IMR-90 (cell line): ENCODE measurements at regions not wholly inside any gene's neighbourhood (a gene's known extent, or its start where the extent isn't known, plus 50 kb on each side); places are given as distances from the start of the nearest gene placed in this dataset.

ENCODE experiments used
- ATAC-seq: fragments of 200-7000 bp; cut with Tn5 transposase; 2 replicates; pipeline ENCODE4 v1.9.1; 2020; ENCODE audit warnings: low read depth, mild to moderate bottlenecking, moderate library complexity
- BruUV-seq: library from RNA; stranded (reverse); fragments of 400-500 nt; replicated peaks from 2 replicates; lab custom pipeline; 2021; lab: Mats Ljungman, UMichigan
- CTCF ChIA-PET: fragments of 300-600 bp; formaldehyde crosslinking; extraction: SDS; loops from one replicate; lab custom pipeline; 2021; ENCODE audit warnings: antibody characterized with exemption; lab: Yijun Ruan, JAX
- POLR2A ChIA-PET: fragments of 300-600 bp; sonication (Branson Sonifier 250); formaldehyde crosslinking; loops from one replicate; lab custom pipeline; 2022; ENCODE audit warnings: antibody characterized with exemption; ENCODE audit not compliant: unreplicated experiment; lab: Charles Lee
- DNase-seq: peaks from one replicate; pipeline ENCODE4 v3.0.0; 2013
- H2AFZ ChIP-seq: replicated peaks from 2 replicates; pipeline ENCODE3; 2013; ENCODE audit warnings: low read length, mild to moderate bottlenecking; ENCODE audit not compliant: poor library complexity
- H2AK5ac ChIP-seq: 2 replicates; pipeline ENCODE4 v1.6.1; 2013; ENCODE audit warnings: low read depth, low read length, inconsistent platforms
- H2AK9ac ChIP-seq: replicated peaks from 2 replicates; pipeline ENCODE3; 2013; ENCODE audit warnings: mild to moderate bottlenecking, low read depth, low read length, moderate library complexity; ENCODE audit not compliant: poor library complexity
- H2BK120ac ChIP-seq: 2 replicates; pipeline ENCODE4 v1.6.1; 2013; ENCODE audit warnings: low read depth, low read length, inconsistent platforms
- H2BK15ac ChIP-seq: 3 replicates; pipeline ENCODE4 v1.6.1; 2013; ENCODE audit warnings: low read depth, low read length, inconsistent platforms
- H2BK20ac ChIP-seq: 2 replicates; pipeline ENCODE4 v1.6.1; 2013; ENCODE audit warnings: low read depth, mild to moderate bottlenecking, inconsistent platforms, low read length, moderate library complexity
- H2BK5ac ChIP-seq: 2 replicates; pipeline ENCODE4 v1.6.1; 2013; ENCODE audit warnings: mild to moderate bottlenecking, low read depth, low read length, inconsistent platforms; ENCODE audit not compliant: poor library complexity, severe bottlenecking
- H3K14ac ChIP-seq: replicated peaks from 2 replicates; pipeline ENCODE4 v1.6.1; 2013; ENCODE audit warnings: low read depth, low read length, inconsistent platforms
- H3K18ac ChIP-seq: 2 replicates; pipeline ENCODE4 v1.6.1; 2013; ENCODE audit warnings: low read depth, low read length, control low read depth
- H3K23ac ChIP-seq: 2 replicates; pipeline ENCODE4 v1.6.1; 2013; ENCODE audit warnings: low read depth, low read length, inconsistent platforms
- H3K27ac ChIP-seq: 2 replicates; pipeline ENCODE4 v1.5.1; 2013; ENCODE audit warnings: mild to moderate bottlenecking, control low read depth, low read length; ENCODE audit not compliant: insufficient read depth
- H3K27me3 ChIP-seq: 2 replicates; pipeline ENCODE4 v1.6.1; 2013; ENCODE audit warnings: low read length; ENCODE audit not compliant: control insufficient read depth, insufficient read depth
- H3K36me3 ChIP-seq: 2 replicates; pipeline ENCODE4 v1.6.1; 2013; ENCODE audit warnings: low read length, mixed read lengths; ENCODE audit not compliant: control insufficient read depth, insufficient read depth
- H3K4ac ChIP-seq: 2 replicates; pipeline ENCODE4 v1.6.1; 2013; ENCODE audit warnings: low read depth, low read length, inconsistent platforms
- H3K4me1 ChIP-seq: 2 replicates; pipeline ENCODE4 v1.6.1; 2013; ENCODE audit warnings: low read length, mixed read lengths; ENCODE audit not compliant: control insufficient read depth, insufficient read depth
- H3K4me2 ChIP-seq: 2 replicates; pipeline ENCODE4 v1.6.1; 2013; ENCODE audit warnings: low read depth, mild to moderate bottlenecking, control low read depth, low read length, moderate library complexity
- H3K4me3 ChIP-seq: 2 replicates; pipeline ENCODE4 v1.5.1; 2013; ENCODE audit warnings: low read depth, mild to moderate bottlenecking, control low read depth, low read length, moderate library complexity; ENCODE audit not compliant: insufficient read depth
- H3K56ac ChIP-seq: 2 replicates; pipeline ENCODE4 v1.6.1; 2013; ENCODE audit warnings: low read length, inconsistent platforms; ENCODE audit not compliant: insufficient read depth; ENCODE audit errors: extremely low read depth
- H3K79me1 ChIP-seq, 2 experiments: 2 replicates each; pipeline ENCODE4 v1.6.1; 2013; ENCODE audit warnings: low read length in 2 of 2, inconsistent platforms in 1 of 2, low read depth in 1 of 2
- H3K9ac ChIP-seq: 2 replicates; pipeline ENCODE4 v1.6.1; 2013; ENCODE audit warnings: low read depth, low read length, control low read depth
- H3K9me1 ChIP-seq: 2 replicates; pipeline ENCODE4 v1.6.1; 2013; ENCODE audit warnings: low read length, inconsistent platforms; ENCODE audit not compliant: insufficient read depth
- H3K9me3 ChIP-seq: 2 replicates; pipeline ENCODE4 v1.6.1; 2013; ENCODE audit warnings: low read length; ENCODE audit not compliant: control insufficient read depth, insufficient read depth
- H4K20me1 ChIP-seq: 2 replicates; pipeline ENCODE4 v1.6.1; 2013; ENCODE audit warnings: low read length, inconsistent platforms; ENCODE audit not compliant: insufficient read depth
- H4K5ac ChIP-seq: 2 replicates; pipeline ENCODE4 v1.6.1; 2013; ENCODE audit warnings: mild to moderate bottlenecking, low read depth, low read length, control low read depth
- H4K8ac ChIP-seq, 2 experiments: 2 replicates each; pipeline ENCODE4 v1.6.1; 2013; ENCODE audit warnings: low read depth in 2 of 2, low read length in 2 of 2, control low read depth in 1 of 2, inconsistent platforms in 1 of 2
- H4K91ac ChIP-seq: 2 replicates; pipeline ENCODE4 v1.6.1; 2013; ENCODE audit warnings: low read depth, low read length, inconsistent platforms; ENCODE audit not compliant: insufficient read depth
- BHLHE40 ChIP-seq: fragments of 150-350 bp; IDR thresholded peaks from 2 replicates; pipeline ENCODE4 v1.6.1; 2016; ENCODE audit warnings: mild to moderate bottlenecking, low read depth, low read length
- CEBPB ChIP-seq: IDR thresholded peaks from 2 replicates; pipeline ENCODE4 v1.6.1; 2012; ENCODE audit warnings: low read depth, low read length, improper control_type of control experiment
- CHD1 ChIP-seq: IDR thresholded peaks from 2 replicates; pipeline ENCODE4 v1.6.1; 2012; ENCODE audit warnings: low read depth, low read length, improper control_type of control experiment
- FOS ChIP-seq: fragments of 150-350 bp; IDR thresholded peaks from 2 replicates; pipeline ENCODE4 v1.6.1; 2016; ENCODE audit warnings: low read depth, low read length
- MAFK ChIP-seq: IDR thresholded peaks from 2 replicates; pipeline ENCODE4 v1.6.1; 2012; ENCODE audit warnings: low read depth, low read length, improper control_type of control experiment
- MAZ ChIP-seq: IDR thresholded peaks from 2 replicates; pipeline ENCODE4 v1.6.1; 2012; ENCODE audit warnings: low read depth, mild to moderate bottlenecking, low read length, improper control_type of control experiment, moderate library complexity, borderline replicate concordance
- MXI1 ChIP-seq: IDR thresholded peaks from 2 replicates; pipeline ENCODE4 v1.6.1; 2012; ENCODE audit warnings: low read depth, mild to moderate bottlenecking, low read length, moderate library complexity, borderline replicate concordance
- NFE2L2 ChIP-seq: fragments of 150-350 bp; IDR thresholded peaks from 2 replicates; pipeline ENCODE4 v1.6.1; 2016; ENCODE audit warnings: low read depth, mild to moderate bottlenecking, low read length
- POLR2A ChIP-seq: IDR thresholded peaks from 2 replicates; pipeline ENCODE4 v1.6.1; 2012; ENCODE audit warnings: mild to moderate bottlenecking, low read depth, low read length
- RAD21 ChIP-seq: IDR thresholded peaks from 2 replicates; pipeline ENCODE4 v1.6.1; 2012; ENCODE audit warnings: low read length, improper control_type of control experiment
- RCOR1 ChIP-seq: IDR thresholded peaks from 2 replicates; pipeline ENCODE4 v1.6.1; 2012; ENCODE audit warnings: mild to moderate bottlenecking, low read length, improper control_type of control experiment; ENCODE audit not compliant: insufficient replicate concordance
- RFX5 ChIP-seq: IDR thresholded peaks from 2 replicates; pipeline ENCODE4 v1.8.0; 2012; ENCODE audit warnings: low read depth, mild to moderate bottlenecking, low read length, moderate library complexity
- SMC3 ChIP-seq: fragments of 150-350 bp; IDR thresholded peaks from 2 replicates; pipeline ENCODE4 v1.6.1; 2016; ENCODE audit warnings: low read depth, mild to moderate bottlenecking, antibody characterized with exemption, low read length, moderate library complexity
- whole genome bisulfite sequencing, 2 experiments: methylation state at CpG; one replicate each; pipeline versions ENCODE4 v1.1.5 to v1.1.7; 2013; ENCODE audit warnings: missing lambda C conversion rate in 2 of 2; ENCODE audit not compliant: insufficient read length in 1 of 2; ENCODE audit errors: extremely low coverage in 2 of 2; 5-methylcytosine and 5-hydroxymethylcytosine counted together
- dilution Hi-C: fragments of 300-500 bp; cut with HindIII; formaldehyde crosslinking; loops from one replicate; pipeline ENCODE4 v1.14.3; 2018; ENCODE audit warnings: low sequenced_read_pairs; ENCODE audit not compliant: unreplicated experiment
- in situ Hi-C: fragments of 300-500 bp; cut with MboI; formaldehyde crosslinking; loops from 3 replicates; pipeline ENCODE4 v1.14.3; 2019; ENCODE audit warnings: low sequenced_read_pairs, inconsistent platforms, mixed read lengths
- intact Hi-C: fragments of 100-400 bp; cut with micrococcal nuclease; formaldehyde crosslinking; loops from 2 replicates; pipeline ENCODE4 v1.10.0; 2022
- TF ChIP-seq, protein P1 (sequence below): fragments of 150-350 bp; IDR thresholded peaks from 2 replicates; pipeline ENCODE4 v1.6.1; 2017; ENCODE audit warnings: mild to moderate bottlenecking, antibody characterized with exemption, low read length, low read depth
- TF ChIP-seq, protein P2 (sequence below): conservative IDR thresholded peaks from 2 replicates; pipeline ENCODE4 v1.5.1; 2012; ENCODE audit warnings: mild to moderate bottlenecking, low read depth, low read length, improper control_type of control experiment
- TF ChIP-seq, protein P3 (sequence below): fragments of 150-350 bp; IDR thresholded peaks from 2 replicates; pipeline ENCODE4 v1.6.1; 2016; ENCODE audit warnings: low read depth, mild to moderate bottlenecking, low read length, moderate library complexity, borderline replicate concordance

DNA sequence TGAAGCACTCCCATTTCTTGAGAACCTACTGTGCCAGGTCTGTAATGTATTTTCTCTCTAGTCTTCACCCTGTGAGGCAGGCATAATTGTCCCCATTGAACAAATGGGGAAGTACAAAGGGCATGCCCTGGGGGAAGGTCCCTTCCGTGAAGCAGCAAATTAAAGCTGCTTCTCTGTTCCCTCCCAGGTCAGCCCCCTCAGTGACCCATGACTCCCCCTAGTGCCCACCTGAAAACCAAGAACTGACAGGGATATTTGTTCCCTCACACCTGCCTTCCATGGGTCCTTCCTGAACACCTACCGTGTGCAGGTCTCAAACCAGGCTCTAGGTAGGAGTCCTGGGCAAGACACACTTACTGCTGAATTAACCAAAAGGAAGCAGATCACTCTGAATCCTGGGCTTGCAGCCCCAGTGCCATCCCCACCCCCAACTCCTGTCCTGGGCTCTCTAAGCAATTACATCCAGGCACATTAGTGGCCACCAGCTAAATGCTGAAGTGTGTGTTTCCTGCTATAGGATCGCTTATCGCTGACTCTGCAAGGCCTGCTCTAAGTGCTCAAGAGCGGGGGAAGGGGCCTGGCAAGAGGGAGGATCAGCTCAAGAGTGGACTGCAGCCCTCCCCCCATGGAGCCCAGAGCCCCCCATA lies 254.8 kb downstream of the CDK5RAP2 start:
- ChIA-PET CTCF (no interaction called here), POLR2A (no interaction called here)
- H3K4me1 ChIP-seq = no peaks in the 10 kb centered on the region
- H3K4ac ChIP-seq = no peak overlapping the region
- H2BK5ac ChIP-seq = no peak overlapping the region
- peak overlapping the region; percentile 28 for H2AK9ac ChIP-seq
- no peak overlapping the region for H3K14ac ChIP-seq
- no peak overlapping the region for H3K4me2 ChIP-seq
- intact Hi-C loops (no loop called here), dilution Hi-C loops (no loop called here), in situ Hi-C loops (no loop called here)
- H4K20me1 ChIP-seq = no peaks in the 10 kb centered on the region
- no peak overlapping the region for H3K27ac ChIP-seq
- H3K79me1 ChIP-seq = no peaks in the 10 kb centered on the region
- no peak overlapping the region for H3K4me3 ChIP-seq
- WGBS, 2 experiments = 0% methylated on average over 1 of the region's 5 CpGs; no CpG with 5 or more reads in 1 of the 2 experiments
- no peak overlapping the region for H2AK5ac ChIP-seq
- H3K36me3 ChIP-seq = no peaks in the 10 kb centered on the region
- H3K23ac ChIP-seq = no peak overlapping the region
- TF ChIP-seq MAFK = no peak
- TF ChIP-seq FOS = no peak
- TF ChIP-seq RAD21 = no peak
- no peak for TF ChIP-seq POLR2A
- TF ChIP-seq CEBPB = no peak
- TF ChIP-seq, protein P1, sequence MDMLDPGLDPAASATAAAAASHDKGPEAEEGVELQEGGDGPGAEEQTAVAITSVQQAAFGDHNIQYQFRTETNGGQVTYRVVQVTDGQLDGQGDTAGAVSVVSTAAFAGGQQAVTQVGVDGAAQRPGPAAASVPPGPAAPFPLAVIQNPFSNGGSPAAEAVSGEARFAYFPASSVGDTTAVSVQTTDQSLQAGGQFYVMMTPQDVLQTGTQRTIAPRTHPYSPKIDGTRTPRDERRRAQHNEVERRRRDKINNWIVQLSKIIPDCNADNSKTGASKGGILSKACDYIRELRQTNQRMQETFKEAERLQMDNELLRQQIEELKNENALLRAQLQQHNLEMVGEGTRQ = no peak
- TF ChIP-seq MAZ = no peak
- no peak for TF ChIP-seq NFE2L2
- no peak for TF ChIP-seq RFX5
- no peak for TF ChIP-seq CHD1
- no peak for TF ChIP-seq MXI1
- TF ChIP-seq, protein P2, sequence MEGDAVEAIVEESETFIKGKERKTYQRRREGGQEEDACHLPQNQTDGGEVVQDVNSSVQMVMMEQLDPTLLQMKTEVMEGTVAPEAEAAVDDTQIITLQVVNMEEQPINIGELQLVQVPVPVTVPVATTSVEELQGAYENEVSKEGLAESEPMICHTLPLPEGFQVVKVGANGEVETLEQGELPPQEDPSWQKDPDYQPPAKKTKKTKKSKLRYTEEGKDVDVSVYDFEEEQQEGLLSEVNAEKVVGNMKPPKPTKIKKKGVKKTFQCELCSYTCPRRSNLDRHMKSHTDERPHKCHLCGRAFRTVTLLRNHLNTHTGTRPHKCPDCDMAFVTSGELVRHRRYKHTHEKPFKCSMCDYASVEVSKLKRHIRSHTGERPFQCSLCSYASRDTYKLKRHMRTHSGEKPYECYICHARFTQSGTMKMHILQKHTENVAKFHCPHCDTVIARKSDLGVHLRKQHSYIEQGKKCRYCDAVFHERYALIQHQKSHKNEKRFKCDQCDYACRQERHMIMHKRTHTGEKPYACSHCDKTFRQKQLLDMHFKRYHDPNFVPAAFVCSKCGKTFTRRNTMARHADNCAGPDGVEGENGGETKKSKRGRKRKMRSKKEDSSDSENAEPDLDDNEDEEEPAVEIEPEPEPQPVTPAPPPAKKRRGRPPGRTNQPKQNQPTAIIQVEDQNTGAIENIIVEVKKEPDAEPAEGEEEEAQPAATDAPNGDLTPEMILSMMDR = no peak
- no peak for TF ChIP-seq BHLHE40
- TF ChIP-seq, protein P3, sequence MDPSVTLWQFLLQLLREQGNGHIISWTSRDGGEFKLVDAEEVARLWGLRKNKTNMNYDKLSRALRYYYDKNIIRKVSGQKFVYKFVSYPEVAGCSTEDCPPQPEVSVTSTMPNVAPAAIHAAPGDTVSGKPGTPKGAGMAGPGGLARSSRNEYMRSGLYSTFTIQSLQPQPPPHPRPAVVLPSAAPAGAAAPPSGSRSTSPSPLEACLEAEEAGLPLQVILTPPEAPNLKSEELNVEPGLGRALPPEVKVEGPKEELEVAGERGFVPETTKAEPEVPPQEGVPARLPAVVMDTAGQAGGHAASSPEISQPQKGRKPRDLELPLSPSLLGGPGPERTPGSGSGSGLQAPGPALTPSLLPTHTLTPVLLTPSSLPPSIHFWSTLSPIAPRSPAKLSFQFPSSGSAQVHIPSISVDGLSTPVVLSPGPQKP = no peak
- no peak for TF ChIP-seq SMC3
- no peak for TF ChIP-seq RCOR1
- H4K5ac ChIP-seq = no peak overlapping the region
- no peak overlapping the region for H4K8ac ChIP-seq
- H3K56ac ChIP-seq = no peak overlapping the region
- no peaks in the 10 kb centered on the region for H3K9me3 ChIP-seq
- no peaks in the 10 kb centered on the region for H3K9me1 ChIP-seq
- DNase-seq = no peak
- no peak overlapping the region for H2BK120ac ChIP-seq
- no peak overlapping the region for H2BK15ac ChIP-seq
- no peak overlapping the region for H4K91ac ChIP-seq
- H3K27me3 ChIP-seq = peaks cover 4% of the 10 kb centered on the region
- no peak overlapping the region for H3K18ac ChIP-seq
- no TSS peak for BruUV-seq
- H2BK20ac ChIP-seq = no peak overlapping the region
- H3K9ac ChIP-seq = no peak overlapping the region
- H2AFZ ChIP-seq = no peak overlapping the region
- no peak for ATAC-seq
